T47D (cell line): ENCODE measurements at regions not wholly inside any gene's neighbourhood (a gene's known extent, or its start where the extent isn't known, plus 50 kb on each side); places are given as distances from the start of the nearest gene placed in this dataset.

Experiments
- DNase-seq, 2 experiments: peaks; one replicate each; pipeline versions ENCODE4 v3.0.0 to v3.0.0-alpha.2; 2011 to 2012; ENCODE audit warnings: low read depth in 1 of 2, low spot score in 1 of 2
- JUND ChIP-seq: IDR thresholded peaks from 2 replicates; pipeline ENCODE4 v1.6.1; 2012; ENCODE audit warnings: low read depth
- in situ Hi-C: cut with HindIII; loops from 2 replicates; pipeline ENCODE4 v1.10.0; 2016; ENCODE audit warnings: low sequenced_read_pairs, low pct_unique_long_range_greater_than_20kb

DNA sequence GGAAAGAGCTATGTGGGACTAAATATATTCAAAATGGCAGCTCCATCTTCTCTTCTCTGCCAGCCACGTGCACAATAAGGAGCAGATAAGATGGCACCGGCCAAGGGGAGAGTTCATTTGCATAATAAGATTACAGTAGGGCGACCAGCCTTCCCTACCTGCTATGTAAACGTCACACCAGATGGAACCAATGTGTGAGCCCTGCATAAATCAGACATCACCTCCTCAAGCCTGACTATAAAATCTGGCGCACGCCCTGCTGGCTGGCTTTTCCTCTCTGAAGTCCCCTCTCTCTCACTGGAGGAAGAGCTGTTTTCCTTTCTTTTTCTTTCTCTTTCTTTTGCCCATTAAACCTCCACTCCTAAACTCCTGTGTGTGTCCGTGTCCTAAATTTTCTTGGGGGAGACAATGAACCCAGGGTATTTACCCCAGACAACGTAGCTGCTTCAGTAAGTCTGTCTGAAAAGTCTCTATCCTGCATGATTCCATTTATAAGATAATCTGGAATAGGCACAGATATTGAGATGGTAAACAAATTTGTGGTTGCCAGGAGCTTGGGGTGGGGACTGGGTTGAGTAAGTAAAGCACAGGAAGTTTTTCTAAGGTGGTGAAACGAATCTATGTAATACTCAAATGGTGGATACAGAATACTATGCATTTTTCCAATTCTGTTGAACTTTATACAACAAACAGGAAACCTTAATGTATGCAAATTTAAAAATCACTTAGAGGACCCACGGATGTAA lies 670.0 kb upstream of the KIRREL3 start:
- in situ Hi-C loops, result no loop called here
- TF ChIP-seq JUND, result no peak
- no peak for DNase-seq

DNA sequence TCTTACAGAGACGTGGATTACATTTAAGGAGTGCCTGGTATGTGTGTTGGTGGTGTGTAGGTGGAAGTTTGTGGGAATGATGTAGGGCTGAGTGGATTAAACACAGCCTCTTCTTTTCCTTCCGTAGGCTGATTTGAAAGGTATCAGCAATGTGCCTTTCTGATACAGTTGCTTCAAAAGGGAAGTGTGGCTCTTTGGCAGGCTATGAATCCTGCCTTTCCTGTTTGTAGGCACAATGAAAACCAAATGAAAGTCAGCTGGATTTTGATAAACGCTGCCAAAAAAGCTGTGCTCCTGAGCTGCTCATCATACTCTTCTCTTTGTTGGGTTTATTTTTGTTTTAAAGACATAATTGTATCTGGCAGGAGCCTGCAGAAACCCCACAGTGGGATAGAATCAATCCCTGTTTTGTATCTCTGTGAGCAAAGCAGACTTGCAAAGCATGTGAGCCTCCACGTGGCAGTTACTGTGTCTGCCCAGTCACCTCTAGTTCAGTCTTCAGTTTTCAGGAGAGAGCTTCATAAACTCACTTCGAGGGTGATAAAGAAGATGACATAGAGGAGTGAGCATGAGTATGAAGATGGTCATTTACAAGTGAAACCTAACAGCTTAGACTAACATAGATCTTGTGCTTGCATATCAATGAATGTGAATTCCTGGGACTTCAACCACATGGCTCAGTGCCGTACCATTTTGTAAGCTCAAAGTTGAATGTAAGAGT lies 655.7 kb upstream of the KIRREL3 start:
- no peak for TF ChIP-seq JUND
- no peak for DNase-seq
- in situ Hi-C loops, result no loop called here

DNA sequence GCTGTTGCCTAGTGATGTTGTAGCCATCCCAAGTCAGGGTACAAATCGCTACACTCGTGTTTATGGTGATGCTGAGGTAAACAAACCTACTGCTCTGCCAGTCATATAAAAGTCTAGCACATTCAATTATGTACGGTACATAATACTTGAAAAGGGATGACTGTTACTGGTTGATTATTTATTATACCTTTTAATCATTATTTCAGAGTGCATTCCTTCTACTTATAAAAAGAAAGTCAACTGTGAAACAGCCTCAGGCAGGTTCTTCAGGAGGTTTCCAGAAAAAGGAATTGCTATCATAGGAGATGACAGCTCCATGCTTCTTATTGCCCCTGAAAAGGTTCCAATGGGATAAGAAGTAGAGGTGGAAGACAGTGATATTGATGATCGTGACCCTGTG lies 652.5 kb upstream of the KIRREL3 start:
- TF ChIP-seq JUND, result no peak
- in situ Hi-C loops, result no loop called here
- DNase-seq, result no peak

DNA sequence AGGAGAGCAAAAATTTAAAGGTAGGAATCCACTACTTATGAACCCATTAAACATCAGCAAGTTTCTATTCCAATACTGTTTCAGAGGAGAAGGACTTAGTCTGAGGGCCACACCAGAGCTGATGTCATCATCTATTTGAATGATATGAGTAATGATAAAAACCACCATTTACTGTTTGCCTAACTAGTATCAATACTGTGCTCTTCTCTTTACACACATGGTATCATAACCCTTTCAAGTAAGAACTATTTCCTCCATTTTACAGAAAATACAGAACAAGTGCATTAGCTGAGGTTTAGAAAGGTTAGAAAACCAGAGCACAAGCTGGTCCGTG lies 651.3 kb upstream of the KIRREL3 start:
- in situ Hi-C loops, result no loop called here
- no peak for TF ChIP-seq JUND
- no peak for DNase-seq

DNA sequence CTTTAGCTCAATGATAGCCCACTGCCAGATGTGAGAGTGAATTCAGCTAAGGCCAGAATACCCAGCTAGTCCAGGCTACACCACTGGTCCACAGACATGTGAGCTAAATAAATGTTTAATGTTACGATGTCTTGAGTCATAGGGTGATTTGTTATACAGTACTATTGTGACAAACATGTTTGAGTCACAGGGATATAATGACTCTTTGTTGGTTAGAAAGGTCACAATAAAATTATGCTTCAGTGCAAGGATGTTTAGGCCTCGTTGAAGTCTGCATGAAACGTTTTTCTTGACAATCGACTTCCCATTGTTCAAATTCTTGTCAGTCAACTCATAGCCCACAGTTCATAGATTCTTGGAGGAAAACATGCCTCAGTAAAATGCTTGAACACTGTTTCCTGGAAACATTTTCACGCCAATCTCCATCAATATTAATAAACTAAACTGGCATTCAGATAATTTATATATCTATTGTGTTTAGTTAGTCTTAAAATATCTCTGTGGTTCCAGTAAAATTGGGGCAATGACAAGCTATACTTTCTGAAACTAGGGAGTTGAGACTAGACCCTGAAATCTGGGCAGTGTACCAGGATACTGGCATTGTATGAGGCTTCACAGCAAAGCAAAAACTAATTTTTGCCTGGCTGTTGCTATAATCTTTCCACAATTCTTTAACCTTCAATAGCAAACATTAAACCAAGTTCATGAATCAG lies 650.8 kb upstream of the KIRREL3 start:
- in situ Hi-C loops, result no loop called here
- no peak for TF ChIP-seq JUND
- no peak for DNase-seq

DNA sequence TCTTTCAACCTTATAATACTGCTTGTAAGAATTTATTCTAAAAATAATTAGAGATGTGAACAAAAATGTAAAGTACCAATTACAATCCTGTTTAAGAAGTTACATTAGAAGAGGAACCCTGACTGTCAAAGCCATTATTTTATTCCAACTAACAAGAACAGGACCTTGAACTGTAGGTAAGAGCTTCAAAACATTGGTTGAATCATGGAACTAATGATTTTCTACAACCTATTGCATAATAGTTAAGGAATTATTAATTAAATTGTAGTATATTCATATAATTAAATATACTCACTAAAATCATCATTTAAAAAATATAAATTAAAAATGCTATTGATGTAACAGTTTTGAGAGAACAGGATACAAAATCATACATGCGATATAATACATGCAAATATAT lies 649.4 kb upstream of the KIRREL3 start:
- in situ Hi-C loops, result no loop called here
- no peak for DNase-seq
- no peak for TF ChIP-seq JUND

DNA sequence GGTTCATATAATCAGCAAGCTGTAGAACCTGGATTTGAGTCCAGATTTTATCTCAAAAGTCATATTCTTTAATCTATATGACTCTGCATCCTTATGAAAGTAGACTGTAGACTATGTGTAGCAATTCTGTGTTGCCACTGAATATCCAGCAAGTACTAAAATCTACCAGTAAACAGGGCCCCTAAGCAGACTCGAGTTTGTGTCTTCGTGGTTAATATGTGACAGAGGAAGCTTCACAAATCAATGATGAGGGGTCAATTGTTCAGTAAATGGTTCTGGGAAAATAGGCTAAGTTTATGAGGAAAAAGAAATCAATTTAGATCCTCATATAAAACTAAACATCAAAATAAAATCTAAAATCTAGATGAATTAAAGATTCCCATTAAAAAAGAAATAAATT lies 648.5 kb upstream of the KIRREL3 start:
- DNase-seq, result no peak
- no peak for TF ChIP-seq JUND
- in situ Hi-C loops, result no loop called here

DNA sequence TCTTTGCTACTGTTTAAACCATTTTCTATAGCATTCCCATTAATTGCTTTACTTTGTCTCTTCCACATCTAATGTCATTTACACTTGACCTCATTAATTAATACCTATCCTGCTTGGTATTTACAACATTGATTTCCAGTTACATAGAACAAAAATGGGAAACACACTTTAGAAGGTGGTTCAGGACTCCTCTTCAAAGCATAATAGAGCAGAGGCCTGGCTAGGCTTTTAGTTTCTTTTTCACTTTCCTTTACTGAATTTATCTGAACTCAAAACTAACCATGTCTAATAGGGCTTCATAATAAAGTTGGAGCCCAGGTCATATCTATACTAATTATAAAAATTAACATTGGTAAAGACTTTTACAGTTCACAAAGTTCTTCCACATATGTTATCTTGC lies 648.0 kb upstream of the KIRREL3 start:
- no peak for TF ChIP-seq JUND
- in situ Hi-C loops, result no loop called here
- DNase-seq, result no peak

DNA sequence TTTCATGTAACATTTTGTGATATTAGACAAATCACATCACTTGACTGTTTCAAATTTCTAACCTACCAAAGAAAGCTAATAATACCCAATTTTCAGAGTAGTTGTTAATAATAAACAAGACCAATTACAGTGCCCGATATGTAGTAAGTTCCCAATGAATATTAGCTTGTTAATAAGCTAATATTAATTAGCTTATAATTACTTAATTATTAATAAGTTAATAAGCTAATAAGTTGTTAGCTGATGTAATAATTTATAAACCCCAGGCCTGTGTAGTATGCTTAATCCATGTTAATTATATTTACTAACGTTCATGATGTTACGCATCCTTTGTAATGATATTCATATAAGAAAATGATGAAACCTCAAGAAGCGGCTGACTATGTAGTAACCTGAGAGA lies 643.8 kb upstream of the KIRREL3 start:
- in situ Hi-C loops, result no loop called here
- no peak for DNase-seq
- no peak for TF ChIP-seq JUND

DNA sequence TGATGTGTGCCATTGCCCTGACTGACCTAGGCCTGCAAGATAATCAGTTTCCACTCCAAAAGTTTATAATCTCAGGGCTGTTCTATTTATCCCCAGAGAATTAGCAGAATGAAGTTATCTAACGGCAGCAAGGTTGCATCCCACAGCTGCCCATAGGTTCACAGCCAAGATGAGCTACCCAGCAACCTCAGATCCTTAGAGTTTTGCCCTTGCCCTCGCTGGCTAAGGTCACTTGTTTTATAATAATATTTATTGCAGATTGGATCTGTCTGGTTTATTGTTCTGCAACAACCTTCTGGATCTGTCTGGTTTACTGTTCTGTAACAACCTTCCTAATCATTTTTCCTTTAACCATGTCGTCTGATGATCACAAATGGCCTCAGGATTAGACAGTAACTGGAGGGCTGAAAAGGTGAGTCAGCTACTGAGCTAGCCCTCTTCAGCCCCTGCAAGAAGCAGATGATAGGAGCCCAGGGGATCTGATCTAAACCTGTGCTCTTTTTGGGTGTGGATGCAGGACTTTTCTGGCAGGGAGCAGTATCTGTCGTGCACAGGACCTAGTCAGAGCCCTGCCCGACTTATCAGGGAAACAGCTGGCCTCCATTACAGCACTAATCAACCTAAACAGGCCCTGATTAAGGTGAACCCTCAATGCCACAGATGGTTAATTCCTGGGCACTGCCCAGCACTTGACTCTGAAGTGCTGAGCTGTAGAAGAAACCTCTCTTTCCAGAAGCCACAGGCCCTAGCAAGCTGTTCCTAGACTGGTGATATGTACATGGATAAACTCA lies 642.9 kb upstream of the KIRREL3 start:
- in situ Hi-C loops, result no loop called here
- no peak for DNase-seq
- no peak for TF ChIP-seq JUND

DNA sequence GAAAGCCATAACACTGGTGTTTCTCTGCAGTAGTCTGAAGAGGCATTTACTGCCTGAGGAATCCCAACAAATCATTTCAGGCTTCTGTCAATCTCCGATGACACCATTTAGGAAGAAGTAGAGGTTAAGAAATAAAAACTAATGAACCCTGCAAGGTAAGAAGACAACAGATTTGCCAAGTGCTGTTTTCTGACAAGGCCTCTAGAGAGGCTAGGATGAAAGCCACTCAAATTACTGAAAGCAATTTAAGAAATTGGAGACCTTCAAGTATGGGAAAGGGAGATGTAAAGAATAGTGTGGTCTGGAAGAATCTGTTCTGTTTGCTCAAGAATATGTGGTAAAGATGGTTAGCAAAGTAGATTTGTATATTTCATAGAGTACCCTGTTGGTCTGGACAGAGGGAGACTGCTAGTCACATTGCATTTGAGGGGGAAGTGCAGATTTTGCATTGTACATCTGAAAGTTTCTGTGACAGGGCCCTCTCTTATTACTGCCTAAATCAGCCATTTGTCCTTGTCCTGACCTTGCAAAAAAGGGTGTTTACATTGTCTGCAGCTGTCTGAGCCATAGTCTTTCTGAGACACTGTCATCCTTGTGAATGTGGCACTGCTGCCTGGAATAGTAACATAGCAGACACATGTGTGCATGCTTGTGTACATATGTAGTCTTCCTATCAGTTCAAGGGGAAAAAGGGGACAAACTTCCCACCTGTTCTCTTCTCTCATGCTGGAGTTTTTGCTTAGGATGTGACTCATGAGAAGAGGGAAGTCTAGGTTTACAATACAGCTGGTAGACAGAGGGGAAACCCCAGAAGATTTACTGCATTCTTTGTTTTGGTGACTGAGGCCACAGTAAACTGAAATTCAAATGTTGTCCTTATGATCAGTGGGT lies 640.2 kb upstream of the KIRREL3 start:
- DNase-seq, result no peak
- in situ Hi-C loops, result no loop called here
- TF ChIP-seq JUND, result no peak

DNA sequence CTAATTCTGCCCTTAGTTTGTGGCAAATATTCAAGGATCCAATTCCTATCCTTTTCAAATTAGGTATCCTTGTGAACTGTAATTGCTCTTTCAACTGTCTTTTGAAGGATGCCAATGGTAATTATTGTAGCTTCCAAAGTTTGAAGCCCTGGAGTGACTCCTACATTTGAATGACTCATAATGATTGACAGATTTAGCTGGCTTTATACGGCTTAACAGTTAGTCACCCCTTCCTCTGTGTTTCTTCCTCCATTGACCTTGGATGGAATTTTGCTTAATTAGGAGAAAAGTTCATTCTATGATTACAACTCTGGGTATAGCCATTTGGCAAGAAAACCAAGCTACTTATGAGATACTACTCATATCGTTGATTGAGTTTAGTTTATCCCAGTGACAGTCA lies 639.3 kb upstream of the KIRREL3 start:
- no peak for TF ChIP-seq JUND

More for the DNA sequence above, 639.3 kb upstream of the KIRREL3 start:
- in situ Hi-C loops, result no loop called here
- no peak for DNase-seq
